ENCODE measurements at regions not wholly inside any gene's neighbourhood (a gene's known extent, or its start where the extent isn't known, plus 50 kb on each side); places are given as distances from the start of the nearest gene placed in this dataset.

DNA sequence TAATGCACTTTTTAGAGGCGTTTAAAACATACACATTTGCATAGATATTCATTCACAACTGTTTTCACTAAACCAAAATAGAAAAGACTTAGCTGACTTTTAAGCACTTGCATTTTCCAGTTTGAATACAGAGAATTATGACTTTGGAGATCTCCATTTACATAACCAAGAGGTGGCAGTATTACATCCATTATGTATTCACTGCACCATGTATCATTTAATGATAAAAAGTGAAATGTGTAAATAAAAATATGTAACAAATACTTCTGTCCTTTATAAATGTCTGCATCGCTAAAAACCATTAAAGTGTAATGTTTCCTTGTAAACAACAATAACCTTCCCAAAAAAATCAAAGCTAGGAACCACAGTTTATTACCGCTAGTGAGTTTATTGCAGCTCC lies 413.2 kb downstream of the FGF13 start:
- no peak for DNase-seq

DNA sequence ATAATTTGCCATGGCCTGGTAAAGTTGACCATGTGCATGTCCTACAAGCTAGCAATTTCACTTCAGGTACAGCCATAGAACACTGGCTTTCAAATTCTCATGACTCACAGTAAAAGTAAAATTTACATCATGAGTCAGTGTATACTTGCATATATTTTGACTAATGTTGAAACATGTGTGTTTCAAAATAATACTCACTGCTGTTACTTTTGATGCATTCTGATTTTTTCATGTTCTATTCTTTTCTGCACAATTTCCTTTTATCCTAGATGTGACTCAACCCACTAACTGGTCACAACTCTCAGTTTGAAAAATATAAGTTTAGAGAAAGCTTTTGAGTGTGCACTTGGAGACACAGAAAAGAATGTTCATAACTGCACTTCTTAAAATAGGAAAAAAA lies 365.7 kb downstream of the FGF13 start:
- DNase-seq: no peak

DNA sequence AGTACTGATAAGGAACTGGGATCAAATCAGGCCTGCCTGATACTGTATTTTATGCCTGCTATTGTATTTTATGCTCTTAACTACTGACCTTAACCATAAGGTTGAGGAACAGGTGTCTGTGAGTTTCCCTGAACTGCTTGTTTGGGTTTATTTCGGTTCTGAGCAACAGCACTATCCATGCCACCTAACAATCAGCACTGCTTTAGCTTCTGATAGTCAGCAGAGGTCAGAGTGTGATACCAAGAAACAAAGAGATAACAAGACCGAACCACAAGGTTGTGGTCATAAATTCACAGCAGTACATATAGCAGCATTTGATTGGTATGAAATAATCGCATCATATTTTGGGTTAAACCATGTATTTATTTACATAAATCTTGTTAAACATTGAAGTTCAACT lies 362.2 kb downstream of the FGF13 start:
- DNase-seq: no peak

DNA sequence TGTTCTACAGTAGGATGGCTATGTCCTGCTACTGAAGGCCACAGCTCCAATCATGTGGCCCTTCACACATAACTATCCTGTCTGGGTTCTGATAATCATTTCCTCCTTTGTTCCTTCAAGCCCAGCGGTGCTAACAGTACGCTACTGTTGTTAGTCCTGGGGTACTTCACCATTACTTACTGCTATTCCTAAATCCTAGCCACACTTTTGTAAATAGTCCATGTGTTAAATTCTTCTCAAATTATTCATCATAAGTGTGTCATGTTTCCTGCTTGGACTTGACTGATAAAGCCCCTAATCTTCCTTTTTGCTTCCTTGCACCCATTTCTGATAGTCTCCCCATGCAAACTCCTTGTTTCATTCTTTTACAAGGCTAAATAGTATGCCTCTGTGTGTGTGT lies 332.6 kb downstream of the FGF13 start:
- no peak for DNase-seq

DNA sequence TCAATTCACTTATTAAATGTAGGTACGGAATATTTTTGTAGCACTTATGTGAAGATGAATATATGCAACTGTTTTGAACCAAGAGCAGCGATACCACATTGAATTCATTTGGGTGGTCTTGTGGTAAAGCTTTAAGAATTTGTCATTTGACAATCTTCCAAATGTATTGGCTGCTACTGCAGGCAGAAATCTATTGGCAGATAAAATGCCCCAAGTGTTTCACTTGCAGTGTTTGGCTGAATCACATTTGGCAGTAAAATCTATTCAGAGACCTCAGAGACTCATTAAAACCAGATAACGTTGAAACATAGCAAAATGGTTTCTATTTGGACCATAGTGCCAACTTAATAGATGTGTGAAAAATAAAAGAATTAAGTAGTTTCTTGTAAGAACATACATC lies 303.4 kb downstream of the FGF13 start:
- DNase-seq: no peak

DNA sequence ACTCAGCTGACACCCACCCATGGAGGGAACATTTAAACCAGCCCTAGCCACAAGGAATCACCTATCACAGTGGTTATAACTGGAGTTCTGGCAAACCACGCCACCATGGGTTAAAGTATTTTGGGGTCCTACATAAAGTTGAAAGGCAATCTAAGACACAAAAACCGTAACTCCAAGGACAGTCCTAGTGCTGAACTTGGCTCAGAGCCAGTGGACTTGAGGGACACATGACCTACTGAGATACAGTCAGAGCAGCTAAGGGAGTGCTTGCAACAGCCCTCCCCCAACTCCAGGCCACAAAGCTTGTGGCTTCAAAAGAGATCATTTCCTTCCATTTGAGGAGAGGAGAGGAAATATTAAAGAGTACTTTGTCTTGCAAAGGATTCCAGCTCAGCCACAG lies 300.5 kb downstream of the FGF13 start:
- no peak for DNase-seq
